HEK293T (cell line): ENCODE measurements at regions not wholly inside any gene's neighbourhood (a gene's known extent, or its start where the extent isn't known, plus 50 kb on each side); places are given as distances from the start of the nearest gene placed in this dataset.

Source experiments
- ARNT ChIP-seq: fragments of 450-650 bp; IDR thresholded peaks from 2 replicates; pipeline ENCODE4 v1.6.1; 2017; ENCODE audit warnings: mild to moderate bottlenecking
- BHLHE40 ChIP-seq: fragments of 450-650 bp; IDR thresholded peaks from 2 replicates; pipeline ENCODE4 v1.6.1; 2016; ENCODE audit warnings: mild to moderate bottlenecking, moderate library complexity, borderline replicate concordance
- FOXM1 ChIP-seq: fragments of 450-650 bp; IDR thresholded peaks from 2 replicates; pipeline ENCODE4 v1.6.1; 2017; ENCODE audit warnings: mild to moderate bottlenecking, borderline replicate concordance
- LEF1 ChIP-seq: fragments of 450-650 bp; IDR thresholded peaks from 2 replicates; pipeline ENCODE4 v1.6.1; 2017; ENCODE audit warnings: mild to moderate bottlenecking, borderline replicate concordance
- NFRKB ChIP-seq: fragments of 450-650 bp; IDR thresholded peaks from 2 replicates; pipeline ENCODE4 v1.6.1; 2016; ENCODE audit warnings: mild to moderate bottlenecking, moderate library complexity
- SP1 ChIP-seq: fragments of 450-650 bp; IDR thresholded peaks from 2 replicates; pipeline ENCODE4 v1.6.1; 2017
- SUZ12 ChIP-seq: fragments of 450-650 bp; IDR thresholded peaks from 2 replicates; pipeline ENCODE4 v1.6.1; 2016; ENCODE audit warnings: mild to moderate bottlenecking
- TF ChIP-seq, protein P1 (sequence below): fragments of 450-650 bp; IDR thresholded peaks from 2 replicates; pipeline ENCODE4 v1.6.1; 2016

DNA sequence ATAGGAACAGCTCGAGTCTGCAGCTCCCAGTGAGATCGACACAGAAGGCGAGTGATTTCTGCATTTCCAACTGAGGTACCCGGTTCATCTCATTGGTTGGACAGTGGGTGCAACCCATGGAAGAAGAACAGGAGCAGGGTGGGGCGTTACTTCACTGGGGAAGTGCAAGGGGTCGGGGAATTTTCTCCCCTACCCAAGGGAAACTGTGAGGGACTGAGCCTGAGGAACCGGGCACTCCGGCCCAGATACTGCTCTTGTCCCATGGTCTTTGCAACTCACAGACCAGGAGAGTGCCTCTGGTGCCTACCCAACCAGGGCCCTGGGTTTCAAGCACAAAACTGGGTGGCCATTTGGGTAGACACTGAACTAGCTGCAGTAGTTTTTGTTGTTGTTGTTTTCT lies 307.1 kb downstream of the AMY1C start:
- no peak for TF ChIP-seq ARNT
- no peak for TF ChIP-seq BHLHE40
- no peak for TF ChIP-seq SUZ12
- no peak for TF ChIP-seq LEF1
- TF ChIP-seq NFRKB = no peak
- no peak for TF ChIP-seq SP1
- no peak for TF ChIP-seq FOXM1
- TF ChIP-seq, protein P1, sequence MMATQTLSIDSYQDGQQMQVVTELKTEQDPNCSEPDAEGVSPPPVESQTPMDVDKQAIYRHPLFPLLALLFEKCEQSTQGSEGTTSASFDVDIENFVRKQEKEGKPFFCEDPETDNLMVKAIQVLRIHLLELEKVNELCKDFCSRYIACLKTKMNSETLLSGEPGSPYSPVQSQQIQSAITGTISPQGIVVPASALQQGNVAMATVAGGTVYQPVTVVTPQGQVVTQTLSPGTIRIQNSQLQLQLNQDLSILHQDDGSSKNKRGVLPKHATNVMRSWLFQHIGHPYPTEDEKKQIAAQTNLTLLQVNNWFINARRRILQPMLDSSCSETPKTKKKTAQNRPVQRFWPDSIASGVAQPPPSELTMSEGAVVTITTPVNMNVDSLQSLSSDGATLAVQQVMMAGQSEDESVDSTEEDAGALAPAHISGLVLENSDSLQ = no peak
